GM23248 (cell line): ENCODE measurements at regions not wholly inside any gene's neighbourhood (a gene's known extent, or its start where the extent isn't known, plus 50 kb on each side); places are given as distances from the start of the nearest gene placed in this dataset.
A peak's percentile ranks its signal among the peaks of the same experiment; 100 is the strongest.

ENCODE experiments used
- DNase-seq: peaks from one replicate; pipeline ENCODE4 v3.0.0-alpha.2; 2015
- H2AFZ ChIP-seq: fragments of 200-600 bp; sonication (generic); 2 replicates; pipeline ENCODE4 v1.6.1; 2016; ENCODE audit warnings: antibody characterized with exemption
- H3F3A ChIP-seq: fragments of 200-600 bp; sonication (generic); 2 replicates; pipeline ENCODE4 v1.6.1; 2016; ENCODE audit warnings: mild to moderate bottlenecking, antibody characterized with exemption, mixed run types; ENCODE audit not compliant: insufficient read depth
- H3K27ac ChIP-seq: fragments of 200-600 bp; sonication (generic); 2 replicates; pipeline ENCODE4 v1.5.1; 2016; ENCODE audit warnings: mild to moderate bottlenecking
- H3K27me3 ChIP-seq: fragments of 200-600 bp; sonication (generic); replicated peaks from 2 replicates; pipeline ENCODE4 v1.6.1; 2016; ENCODE audit warnings: mild to moderate bottlenecking; ENCODE audit not compliant: insufficient read depth
- H3K36me3 ChIP-seq: fragments of 200-600 bp; sonication (generic); 2 replicates; pipeline ENCODE4 v1.6.1; 2016; ENCODE audit warnings: low read depth, mild to moderate bottlenecking
- H3K4me1 ChIP-seq: fragments of 200-600 bp; sonication (generic); 2 replicates; pipeline ENCODE4 v1.6.1; 2016; ENCODE audit warnings: mild to moderate bottlenecking; ENCODE audit not compliant: insufficient read depth
- H3K4me2 ChIP-seq: fragments of 200-600 bp; sonication (generic); one replicate; pipeline ENCODE4 v1.6.1; 2016; ENCODE audit warnings: mild to moderate bottlenecking; ENCODE audit not compliant: unreplicated experiment
- H3K4me3 ChIP-seq: fragments of 200-600 bp; sonication (generic); 2 replicates; pipeline ENCODE4 v1.5.1; 2016; ENCODE audit warnings: mild to moderate bottlenecking
- H3K79me2 ChIP-seq: fragments of 200-600 bp; sonication (generic); 2 replicates; pipeline ENCODE4 v1.6.1; 2016; ENCODE audit warnings: mild to moderate bottlenecking; ENCODE audit not compliant: insufficient read depth
- H3K9ac ChIP-seq: fragments of 200-600 bp; sonication (generic); 2 replicates; pipeline ENCODE4 v1.6.1; 2016; ENCODE audit warnings: mild to moderate bottlenecking
- H3K9me2 ChIP-seq: fragments of 200-600 bp; sonication (generic); 2 replicates; pipeline ENCODE4 v1.6.1; 2016; ENCODE audit warnings: mixed run types, mild to moderate bottlenecking, moderate library complexity; ENCODE audit not compliant: insufficient read depth
- H3K9me3 ChIP-seq: fragments of 200-600 bp; sonication (generic); one replicate; pipeline ENCODE4 v1.6.1; 2017; ENCODE audit warnings: low read depth
- H4K20me1 ChIP-seq: fragments of 200-600 bp; sonication (generic); 2 replicates; pipeline ENCODE4 v1.6.0; 2016; ENCODE audit not compliant: insufficient read depth
- EZH2 ChIP-seq: fragments of 200-600 bp; sonication (generic); IDR thresholded peaks from 2 replicates; pipeline ENCODE4 v1.6.1; 2018; ENCODE audit warnings: antibody characterized with exemption, mild to moderate bottlenecking; ENCODE audit not compliant: insufficient read depth, poor library complexity, severe bottlenecking
- EZH2phosphoT487 ChIP-seq: fragments of 200-600 bp; sonication (generic); IDR thresholded peaks from 2 replicates; pipeline ENCODE4 v1.6.1; 2018; ENCODE audit warnings: antibody characterized with exemption, moderate library complexity, mild to moderate bottlenecking, low read depth; ENCODE audit not compliant: insufficient read depth
- WGBS, 2 experiments: methylation state at CpG; one replicate each; pipeline ENCODE4 v1.1.6; 2015 to 2017; ENCODE audit warnings: low lambda C conversion rate in 2 of 2, low coverage in 1 of 2; ENCODE audit errors: missing lambda C conversion rate in 2 of 2; 5-methylcytosine and 5-hydroxymethylcytosine counted together
- in situ Hi-C: fragments of 300-500 bp; cut with MboI; formaldehyde crosslinking; loops from 2 replicates; pipeline ENCODE4 v1.15.0; 2020

DNA sequence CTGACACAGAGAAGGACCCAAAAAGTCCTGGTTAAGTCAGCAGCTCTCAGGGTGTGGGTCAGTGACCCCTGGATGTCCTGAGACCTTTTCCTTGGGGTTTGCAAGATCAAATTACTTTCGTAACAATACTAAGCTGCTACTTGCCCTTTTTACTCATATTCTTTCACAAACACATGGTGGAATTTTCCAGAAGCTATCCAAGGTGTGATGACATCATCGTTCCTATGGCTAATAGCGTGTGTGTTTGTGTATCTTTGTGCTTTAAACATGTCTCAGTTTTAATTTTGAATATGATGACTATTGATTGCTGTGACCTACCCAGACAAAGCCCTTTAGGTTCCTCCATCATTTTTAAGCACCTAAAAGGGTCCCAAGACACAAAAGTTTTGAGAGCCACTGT lies 176.2 kb downstream of the PHETA1 start:
- WGBS, 2 experiments, result 36 to 43% methylated on average over 3 of the region's 3 CpGs
- Histone ChIP-seq H3K4me1 (no peaks in the 10 kb centered on the region), H3K9me2 (no peaks in the 10 kb centered on the region), H3K9me3 (no peaks in the 10 kb centered on the region), H3K79me2 (no peaks in the 10 kb centered on the region), H3F3A (no peaks in the 10 kb centered on the region), H4K20me1 (no peaks in the 10 kb centered on the region), H3K27me3 (peaks cover 4% of the 10 kb centered on the region), H3K27ac (no peak overlapping the region), H3K9ac (no peak overlapping the region), H3K4me3 (no peak overlapping the region), H3K36me3 (no peaks in the 10 kb centered on the region), H3K4me2 (no peak overlapping the region), H2AFZ (no peak overlapping the region)
- in situ Hi-C loops, result no loop called here
- peak; percentile 24 for DNase-seq
- TF ChIP-seq EZH2 (no peak), EZH2phosphoT487 (no peak)

DNA sequence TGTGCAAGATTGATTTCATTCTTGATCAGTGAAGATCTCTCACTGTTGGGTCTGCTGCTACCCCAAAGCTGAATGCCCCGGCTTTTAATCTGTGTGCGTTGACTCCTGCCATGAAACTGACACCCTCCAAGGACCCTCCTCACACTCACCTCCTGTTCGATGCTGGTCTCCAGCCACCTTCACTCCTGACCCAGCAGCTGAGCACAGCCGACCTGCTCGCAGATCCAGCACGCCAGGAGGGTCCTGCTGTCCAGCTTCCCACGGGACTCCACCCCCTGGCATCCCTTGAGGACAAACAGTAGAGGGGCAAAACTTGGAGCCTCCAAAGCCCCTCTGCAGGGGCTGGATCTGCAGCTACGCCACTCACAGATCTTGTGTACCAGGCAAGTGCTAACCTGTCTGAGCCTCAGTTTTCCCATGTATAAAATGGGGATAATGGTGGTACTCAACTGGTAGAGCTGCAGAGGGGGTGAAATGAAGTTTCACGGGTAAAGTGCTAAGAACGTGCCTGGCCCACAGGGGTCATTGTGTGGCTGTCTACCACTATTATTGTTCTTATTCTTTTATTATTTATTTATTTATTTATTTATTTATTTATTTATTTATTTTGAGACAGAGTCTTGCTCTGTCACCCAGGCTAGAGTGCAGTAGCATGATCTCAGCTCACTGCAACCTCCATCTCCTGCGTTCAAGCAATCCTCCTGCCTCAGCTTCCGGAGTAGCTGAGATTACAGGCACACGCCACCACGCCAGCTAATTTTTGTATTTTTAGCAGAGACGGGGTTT lies 178.0 kb downstream of the PHETA1 start:
- WGBS, 2 experiments, result 49 to 55% methylated on average over 15 of the region's 15 CpGs
- Histone ChIP-seq H3K4me1 (no peaks in the 10 kb centered on the region), H3K4me2 (no peak overlapping the region), H2AFZ (no peak overlapping the region), H3K27me3 (peaks cover 4% of the 10 kb centered on the region; the same call in 1 of the 2 replicates), H3K27ac (no peak overlapping the region), H3K9ac (no peak overlapping the region), H3F3A (no peaks in the 10 kb centered on the region), H3K36me3 (no peaks in the 10 kb centered on the region), H3K4me3 (no peak overlapping the region), H4K20me1 (no peaks in the 10 kb centered on the region), H3K9me3 (no peaks in the 10 kb centered on the region), H3K9me2 (no peaks in the 10 kb centered on the region), H3K79me2 (no peaks in the 10 kb centered on the region)
- in situ Hi-C loops, result no loop called here
- TF ChIP-seq EZH2phosphoT487 (no peak), EZH2 (no peak)
- no peak for DNase-seq

DNA sequence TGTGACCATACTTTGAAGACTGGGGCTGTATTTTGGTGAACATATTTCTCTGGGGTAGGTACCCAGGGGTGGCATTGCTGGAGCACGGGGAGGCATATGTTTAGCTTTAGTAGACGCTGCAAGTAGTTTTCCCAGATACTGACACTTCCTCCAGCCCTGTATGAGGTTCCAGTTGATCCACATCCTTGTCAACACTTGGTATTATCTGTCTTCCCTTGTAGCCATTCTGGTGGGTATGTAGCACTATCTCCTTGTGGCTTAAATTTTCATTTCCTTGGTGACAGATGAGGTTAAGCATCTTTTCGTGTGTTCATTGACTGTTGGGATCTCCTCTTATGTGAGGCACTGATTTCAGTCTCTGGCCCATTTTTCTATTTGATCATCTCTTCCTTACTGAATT lies 179.1 kb downstream of the PHETA1 start:
- H3K4me3 ChIP-seq, result no peak overlapping the region
- no peak overlapping the region for H3K9ac ChIP-seq
- no peaks in the 10 kb centered on the region for H3K4me1 ChIP-seq
- in situ Hi-C loops, result no loop called here
- H3K79me2 ChIP-seq, result no peaks in the 10 kb centered on the region
- 27 to 33% methylated on average over 3 of the region's 3 CpGs for WGBS, 2 experiments
- TF ChIP-seq EZH2 (no peak), EZH2phosphoT487 (no peak)
- no peak overlapping the region for H3K4me2 ChIP-seq
- H3K27ac ChIP-seq, result no peak overlapping the region
- no peaks in the 10 kb centered on the region for H4K20me1 ChIP-seq
- H3F3A ChIP-seq, result no peaks in the 10 kb centered on the region
- H3K27me3 ChIP-seq, result peaks cover 4% of the 10 kb centered on the region; the same call in 1 of the 2 replicates
- DNase-seq, result no peak
- H3K9me3 ChIP-seq, result no peaks in the 10 kb centered on the region
- H2AFZ ChIP-seq, result no peak overlapping the region
- no peaks in the 10 kb centered on the region for H3K36me3 ChIP-seq
- H3K9me2 ChIP-seq, result no peaks in the 10 kb centered on the region

DNA sequence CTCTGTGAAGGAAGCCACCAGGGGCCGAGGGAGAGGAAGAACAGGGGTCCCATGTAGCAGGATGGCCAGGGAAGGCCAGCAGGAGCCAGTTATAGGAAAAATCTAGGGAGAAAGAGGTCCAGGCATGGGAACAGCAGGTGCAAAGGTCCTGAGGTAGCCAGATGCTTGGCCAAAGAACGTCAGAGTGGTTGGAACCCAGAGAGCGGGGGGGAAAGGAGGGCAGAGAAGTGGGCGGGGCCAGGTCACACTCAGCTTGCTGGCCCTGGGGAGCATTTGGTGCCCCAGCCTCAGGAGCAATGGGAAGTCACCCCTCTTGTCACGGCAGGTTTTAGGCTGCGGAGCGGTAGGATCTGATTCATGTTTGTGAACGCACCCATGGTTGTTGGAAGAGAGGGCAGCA lies 180.5 kb downstream of the PHETA1 start:
- TF ChIP-seq EZH2 (no peak), EZH2phosphoT487 (no peak)
- in situ Hi-C loops, result no loop called here
- Histone ChIP-seq H3K9me3 (no peaks in the 10 kb centered on the region), H3F3A (no peaks in the 10 kb centered on the region), H3K9me2 (no peaks in the 10 kb centered on the region), H3K4me2 (no peak overlapping the region), H2AFZ (no peak overlapping the region), H3K27me3 (peaks cover 4% of the 10 kb centered on the region), H3K36me3 (no peaks in the 10 kb centered on the region), H3K4me3 (no peak overlapping the region), H3K9ac (no peak overlapping the region), H3K27ac (no peak overlapping the region), H3K79me2 (no peaks in the 10 kb centered on the region), H3K4me1 (no peaks in the 10 kb centered on the region), H4K20me1 (no peaks in the 10 kb centered on the region)
- DNase-seq, result no peak
- WGBS, 2 experiments, result 60 to 70% methylated on average over 7 to 8 of the region's 8 CpGs

GRCh38 chr12:111186347-111186746 lies 182.5 kb downstream of the PHETA1 start:
- Histone ChIP-seq H3K9ac (no peak overlapping the region), H3K9me3 (no peaks in the 10 kb centered on the region), H3K27me3 (peaks cover 20% of the 10 kb centered on the region), H3K79me2 (no peaks in the 10 kb centered on the region), H4K20me1 (no peaks in the 10 kb centered on the region), H3K27ac (no peak overlapping the region), H3K9me2 (no peaks in the 10 kb centered on the region), H3K4me3 (no peak overlapping the region), H2AFZ (no peak overlapping the region), H3F3A (no peaks in the 10 kb centered on the region), H3K4me2 (no peak overlapping the region), H3K4me1 (no peaks in the 10 kb centered on the region), H3K36me3 (no peaks in the 10 kb centered on the region)
- no peak for DNase-seq
- in situ Hi-C loops, result no loop called here
- WGBS, 2 experiments, result 50 to 57% methylated on average over 17 of the region's 17 CpGs
- TF ChIP-seq EZH2 (no peak), EZH2phosphoT487 (no peak)
